Activated CD4-positive, alpha-beta T cell treated with anti-CD3 and anti-CD28 coated beads, Interleukin-10, Interleukin-2, amounts not matched to agents 100 ng/mL and 50 ng/mL, durations not matched to agents 16 hours and 8 hours (primary cell): ENCODE measurements at regions not wholly inside any gene's neighbourhood (a gene's known extent, or its start where the extent isn't known, plus 50 kb on each side); places are given as distances from the start of the nearest gene placed in this dataset.
A peak's percentile ranks its signal among the peaks of the same experiment; 100 is the strongest.
"Not testable (repeated sequence)": the region's sequence is repeated elsewhere in the genome, so short reads cannot be mapped to it uniquely, and the experiment has no call there.

Experiments
- DNase-seq: peaks from one replicate; pipeline ENCODE4 v3.0.0-alpha.2; 2020

- DNase-seq: no peak
Observed at GRCh38 chr13:88257706-88258105, 586.5 kb downstream of the SLITRK5 start.

GRCh38 chr13:88263808-88264207 is 592.6 kb downstream of the SLITRK5 start:
- no peak for DNase-seq

GRCh38 chr13:88281841-88282240 is 610.7 kb downstream of the SLITRK5 start:
- DNase-seq: no peak

- no peak for DNase-seq
Observed at GRCh38 chr13:88285329-88285728, 614.2 kb downstream of the SLITRK5 start.

- no peak for DNase-seq
Observed at GRCh38 chr13:88288326-88288725, 617.2 kb downstream of the SLITRK5 start.

- not testable (repeated sequence) for DNase-seq
Observed at GRCh38 chr13:88291731-88292130, 620.6 kb downstream of the SLITRK5 start.

GRCh38 chr13:88294368-88294767 is 623.2 kb downstream of the SLITRK5 start:
- DNase-seq: no peak

- no peak for DNase-seq
Observed at GRCh38 chr13:88303157-88303556, 632.0 kb downstream of the SLITRK5 start.

GRCh38 chr13:88303605-88304004 is 632.4 kb downstream of the SLITRK5 start:
- DNase-seq: no peak

GRCh38 chr13:88314496-88314895 is 643.3 kb downstream of the SLITRK5 start:
- no peak for DNase-seq

GRCh38 chr13:88329066-88329465 is 657.9 kb downstream of the SLITRK5 start:
- no peak for DNase-seq

GRCh38 chr13:88339271-88339741 is 668.1 kb downstream of the SLITRK5 start:
- no peak for DNase-seq

GRCh38 chr13:88345171-88345847 is 674.1 kb downstream of the SLITRK5 start:
- no peak for DNase-seq

GRCh38 chr13:88360761-88361160 is 689.6 kb downstream of the SLITRK5 start:
- no peak for DNase-seq

GRCh38 chr13:88369866-88370265 is 698.7 kb downstream of the SLITRK5 start:
- DNase-seq: no peak

- no peak for DNase-seq
Observed at GRCh38 chr13:88376760-88377388, 705.7 kb downstream of the SLITRK5 start.

- no peak for DNase-seq
Observed at GRCh38 chr13:88377852-88378251, 706.7 kb downstream of the SLITRK5 start.

GRCh38 chr13:88384542-88384941 is 713.4 kb downstream of the SLITRK5 start:
- DNase-seq: no peak

- peak; percentile 5 for DNase-seq
Observed at GRCh38 chr13:88395804-88396203, 724.6 kb downstream of the SLITRK5 start.

- DNase-seq: no peak
Observed at GRCh38 chr13:88411696-88412095, 740.5 kb downstream of the SLITRK5 start.

- no peak for DNase-seq
Observed at GRCh38 chr13:88417801-88418200, 746.6 kb downstream of the SLITRK5 start.

- DNase-seq: no peak
Observed at GRCh38 chr13:88424463-88424862, 753.3 kb downstream of the SLITRK5 start.

GRCh38 chr13:88426661-88427060 is 755.5 kb downstream of the SLITRK5 start:
- DNase-seq: no peak

GRCh38 chr13:88429862-88430261 is 758.7 kb downstream of the SLITRK5 start:
- DNase-seq: no peak

GRCh38 chr13:88434953-88435352 is 763.8 kb downstream of the SLITRK5 start:
- DNase-seq: no peak
